GM18519 (cell line): ENCODE measurements at regions not wholly inside any gene's neighbourhood (a gene's known extent, or its start where the extent isn't known, plus 50 kb on each side); places are given as distances from the start of the nearest gene placed in this dataset.

ENCODE experiments used
- ATAC-seq: cut with Tn5 transposase; IDR thresholded peaks from one replicate; pipeline ENCODE4 v1.9.1; 2021; ENCODE audit warnings: mild to moderate bottlenecking, moderate library complexity; ENCODE audit not compliant: unreplicated experiment, low FRiP score

DNA sequence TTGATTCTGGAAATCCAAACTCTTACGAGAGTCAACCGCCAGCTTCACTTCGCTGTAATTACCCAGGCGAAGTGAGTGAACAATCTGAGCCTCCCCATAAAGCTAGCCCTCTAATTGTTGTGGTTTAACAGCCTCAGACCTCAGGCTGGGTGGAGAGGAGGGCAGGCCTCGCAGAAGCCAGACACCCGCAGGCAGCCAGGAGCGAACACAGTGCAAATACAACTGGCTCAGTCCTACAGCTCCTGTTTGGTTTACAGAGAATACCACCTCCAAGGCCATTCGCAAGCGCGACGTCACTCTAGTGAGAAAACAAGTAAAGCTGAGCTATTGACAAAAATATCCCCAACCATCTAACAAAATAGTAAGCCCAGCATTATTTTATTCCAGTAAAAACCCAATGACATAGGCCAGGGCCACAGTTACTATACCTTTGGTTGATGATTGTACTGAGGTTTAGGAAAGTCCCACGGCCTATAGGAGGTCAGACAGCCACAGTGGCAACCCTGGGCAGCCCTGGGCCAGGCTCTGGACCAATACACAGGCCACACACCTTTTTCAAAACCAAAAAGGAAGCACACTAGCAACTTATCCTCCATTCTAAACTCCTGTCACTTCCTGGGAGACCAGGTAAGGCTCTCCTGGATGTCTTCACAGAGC is 163.3 kb downstream of the ETS2 start:
- ATAC-seq = no peak

- no peak for ATAC-seq
Observed at GRCh38 chr21:38965910-38966504, 160.3 kb downstream of the ETS2 start.

DNA sequence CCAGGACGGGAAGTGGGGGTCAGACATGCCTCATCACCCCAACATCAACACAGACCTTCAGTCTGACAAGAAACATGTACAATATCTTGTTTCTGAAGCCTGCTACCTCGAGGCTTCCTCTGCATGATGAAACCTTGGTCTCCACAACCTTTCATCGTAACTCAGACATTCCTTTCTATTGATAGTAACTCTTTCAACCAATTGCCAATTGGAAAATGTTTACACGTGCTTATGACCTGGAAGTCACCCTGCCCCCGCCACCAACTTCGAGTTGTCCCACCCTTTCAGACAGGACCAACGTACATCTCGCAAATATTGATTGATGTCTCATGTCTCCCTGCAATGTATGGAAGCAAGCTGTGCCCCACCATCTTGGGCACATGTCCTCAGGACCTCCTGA is 159.5 kb downstream of the ETS2 start:
- ATAC-seq = no peak

- no peak for ATAC-seq
Observed at GRCh38 chr21:38963006-38963405, 157.3 kb downstream of the ETS2 start.

GRCh38 chr21:38960251-38960650 is 154.5 kb downstream of the ETS2 start:
- no peak for ATAC-seq

DNA sequence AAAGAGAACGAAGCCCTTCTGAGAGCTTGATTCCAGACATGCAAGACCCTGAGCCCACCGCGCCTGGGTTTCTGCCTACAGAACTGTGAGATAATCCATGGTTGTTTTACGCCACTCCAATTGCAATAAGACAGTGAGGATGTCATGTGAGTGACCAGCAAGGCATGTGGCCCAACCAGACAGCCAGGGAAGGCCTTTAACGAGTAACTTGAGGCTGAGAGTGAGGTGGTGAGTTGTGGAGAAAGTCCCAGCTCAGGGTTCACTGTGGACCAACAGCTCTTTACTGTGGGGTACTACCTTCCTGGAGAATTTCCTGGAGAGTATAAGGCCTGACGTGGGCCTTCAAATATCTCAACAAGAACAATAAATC is 153.9 kb downstream of the ETS2 start:
- no peak for ATAC-seq

- ATAC-seq = no peak
Observed at GRCh38 chr21:38958940-38959691, 153.4 kb downstream of the ETS2 start.

DNA sequence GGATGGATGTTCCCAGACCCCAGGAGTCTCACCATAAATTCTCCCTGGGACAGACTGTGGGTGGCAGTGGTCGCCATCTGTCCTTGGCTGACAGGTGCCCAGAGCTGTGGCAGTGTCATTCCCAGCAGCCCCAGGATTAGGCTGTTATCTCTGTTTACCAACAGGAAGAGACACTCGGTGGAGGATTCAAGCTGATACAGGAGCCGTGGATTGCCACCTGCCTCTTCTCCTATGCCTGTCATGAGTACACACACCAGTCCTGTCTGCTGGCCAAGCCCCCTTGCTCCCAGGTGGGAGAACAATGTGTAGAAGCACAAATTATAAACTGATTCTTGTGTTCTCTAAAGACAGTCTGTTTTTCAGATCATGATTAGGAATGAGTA is 152.6 kb downstream of the ETS2 start:
- ATAC-seq = no peak

DNA sequence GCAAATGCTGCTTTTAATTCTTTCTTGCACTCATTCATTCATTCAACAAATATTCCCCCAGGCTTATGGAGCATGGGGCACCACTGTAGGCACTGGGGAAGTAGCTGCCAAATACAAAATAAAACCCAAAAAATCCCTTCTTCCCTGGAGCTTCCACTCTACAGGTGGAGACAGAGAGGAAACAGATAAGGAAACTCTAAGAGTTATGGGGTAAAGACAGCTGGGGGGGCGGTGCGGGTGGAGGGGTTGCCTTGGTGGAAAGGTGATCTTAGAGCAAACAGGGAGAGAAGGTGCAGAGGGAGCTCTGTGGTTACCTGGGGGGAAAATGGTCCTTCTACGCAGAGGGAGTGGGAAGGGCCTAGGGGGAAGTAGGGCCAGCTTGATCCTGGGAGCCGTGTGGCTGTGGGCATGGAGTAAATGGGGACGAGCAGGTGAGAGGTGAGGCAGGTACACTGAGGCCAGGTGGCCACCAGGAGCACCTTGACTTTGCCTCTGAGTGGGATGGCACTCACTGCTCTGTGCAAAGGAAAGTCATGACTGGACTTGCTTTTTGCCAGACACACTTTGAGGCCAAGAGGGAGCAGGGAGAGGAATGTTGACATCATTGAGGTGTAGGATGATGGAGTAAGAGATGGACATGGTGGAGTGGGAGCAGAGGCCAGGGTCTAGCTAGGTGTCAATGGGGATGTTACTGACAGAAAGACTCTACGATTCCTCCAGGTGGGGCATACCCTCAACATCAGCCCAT is 152.0 kb downstream of the ETS2 start:
- no peak for ATAC-seq

GRCh38 chr21:38956856-38957571 is 151.3 kb downstream of the ETS2 start:
- ATAC-seq = no peak

DNA sequence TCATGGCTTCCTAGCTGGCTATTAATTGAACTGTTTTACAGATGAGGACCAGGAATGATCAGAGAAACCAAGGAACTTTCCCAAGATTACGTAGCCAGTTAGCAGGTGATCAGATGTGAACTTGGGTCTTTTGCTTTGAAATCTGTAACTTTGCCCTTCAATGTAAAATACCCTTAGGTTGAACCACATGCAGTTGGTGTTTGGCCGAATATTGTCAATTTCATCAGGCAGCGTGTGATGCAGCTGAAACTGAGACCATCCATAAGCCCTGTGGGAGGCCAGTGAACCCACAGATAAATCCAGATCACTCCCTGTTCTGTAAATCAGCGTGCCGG is 150.8 kb downstream of the ETS2 start:
- ATAC-seq = no peak

DNA sequence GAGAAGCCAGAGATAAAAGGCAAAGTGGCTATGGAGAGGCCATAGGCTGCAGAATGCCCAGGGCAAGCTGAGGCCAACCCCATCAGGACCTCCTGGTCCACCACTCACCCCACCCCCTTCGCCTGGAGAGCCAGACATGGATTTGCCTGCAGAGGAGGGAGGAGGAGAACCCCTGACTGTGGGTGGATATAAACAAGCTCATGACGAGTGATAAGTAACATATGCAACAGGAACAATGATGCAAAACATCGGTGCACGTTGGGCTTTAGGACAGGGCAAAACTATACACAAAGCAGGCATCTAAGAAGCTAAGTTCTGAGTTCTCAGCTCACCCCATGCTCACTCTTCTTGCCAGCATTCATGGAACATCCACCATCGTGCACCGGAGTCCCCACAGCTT is 150.3 kb downstream of the ETS2 start:
- ATAC-seq = no peak

DNA sequence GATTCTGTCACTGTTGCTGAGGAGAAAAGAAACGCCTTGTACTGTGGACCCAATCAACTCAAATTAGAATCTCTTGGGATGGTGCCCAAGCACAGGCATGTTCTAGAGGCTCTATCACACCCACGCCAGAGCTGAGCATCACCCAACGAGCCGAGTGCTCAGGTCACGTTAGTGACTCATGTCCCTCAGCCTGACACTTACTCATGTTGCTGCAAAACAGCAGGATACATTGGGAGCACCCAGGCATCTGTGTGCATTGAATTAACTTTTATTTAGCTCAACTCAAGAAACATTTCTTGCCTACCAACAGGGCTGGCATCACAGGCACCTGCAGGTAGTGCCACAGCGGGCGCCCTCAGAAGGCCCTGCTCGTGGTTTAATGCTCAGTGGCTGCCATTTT is 149.8 kb downstream of the ETS2 start:
- ATAC-seq = no peak

DNA sequence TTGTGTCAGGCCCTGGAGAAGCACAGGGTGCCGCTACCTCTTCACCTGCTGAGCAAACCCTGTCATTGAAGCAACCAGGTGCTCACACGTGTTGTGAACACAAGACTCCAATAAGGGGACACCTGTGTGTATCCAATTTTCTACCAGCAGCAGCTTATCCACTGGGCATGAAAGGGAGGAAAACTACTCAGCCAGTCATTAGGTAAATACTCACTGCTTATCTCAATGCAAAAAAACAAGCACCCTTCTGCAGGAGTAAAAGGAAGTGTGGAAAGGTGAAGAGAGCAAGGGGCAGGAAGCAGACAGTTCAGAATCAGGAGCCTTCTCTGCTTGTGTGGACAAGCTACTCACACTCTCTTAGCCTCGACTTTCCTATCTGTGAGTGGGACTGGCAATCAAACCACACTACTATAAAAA is 148.9 kb downstream of the ETS2 start:
- no peak for ATAC-seq

DNA sequence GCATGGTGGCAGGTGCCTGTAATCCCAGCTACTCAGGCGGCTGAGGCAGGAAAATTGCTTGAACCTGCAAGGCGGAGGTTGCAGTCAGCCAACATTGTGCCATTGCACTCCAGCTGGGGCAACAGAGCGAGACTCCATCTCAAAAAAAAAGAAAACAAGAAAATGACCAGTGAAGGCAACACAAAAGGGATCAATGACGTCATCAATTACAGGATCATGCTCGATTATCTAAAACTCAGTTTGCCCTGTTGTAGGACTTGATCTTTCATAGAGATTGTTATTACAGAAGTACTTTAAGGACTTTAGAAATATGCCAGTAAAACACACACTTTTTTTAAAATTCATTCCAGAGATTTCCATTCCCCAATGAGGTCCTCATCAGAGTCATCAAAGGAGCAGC is 147.8 kb downstream of the ETS2 start:
- no peak for ATAC-seq

GRCh38 chr21:38952890-38953289 is 147.2 kb downstream of the ETS2 start:
- ATAC-seq = no peak

DNA sequence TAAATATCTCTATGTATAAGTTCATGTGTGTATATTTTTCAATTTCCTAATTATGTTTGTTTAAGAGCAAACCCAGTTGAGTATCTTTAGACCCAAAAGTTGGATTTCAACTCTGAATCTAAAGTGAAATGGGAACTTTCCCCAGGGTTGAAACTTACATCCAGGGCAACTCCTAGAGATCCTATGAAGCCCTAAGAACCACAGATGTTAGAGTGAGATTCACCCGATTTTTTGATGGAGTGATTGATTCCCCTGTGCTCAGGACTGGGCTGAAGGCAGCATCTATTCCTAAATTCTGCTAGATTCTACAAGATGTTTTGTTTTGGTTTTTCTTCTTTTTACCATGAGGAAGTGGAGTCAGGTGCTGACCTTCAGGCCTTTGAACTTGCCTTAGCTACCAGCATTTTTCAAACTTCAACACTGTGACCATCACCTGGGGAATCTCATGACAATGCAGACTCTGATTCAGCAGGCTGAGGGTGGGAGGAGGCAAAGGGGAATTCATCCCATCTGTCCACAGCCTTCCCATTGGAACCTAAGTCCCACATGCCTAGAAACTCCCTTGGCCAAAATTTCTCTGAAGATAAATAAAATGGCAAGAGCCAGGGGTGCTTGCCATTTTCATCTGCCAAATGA is 145.5 kb downstream of the ETS2 start:
- ATAC-seq = no peak

DNA sequence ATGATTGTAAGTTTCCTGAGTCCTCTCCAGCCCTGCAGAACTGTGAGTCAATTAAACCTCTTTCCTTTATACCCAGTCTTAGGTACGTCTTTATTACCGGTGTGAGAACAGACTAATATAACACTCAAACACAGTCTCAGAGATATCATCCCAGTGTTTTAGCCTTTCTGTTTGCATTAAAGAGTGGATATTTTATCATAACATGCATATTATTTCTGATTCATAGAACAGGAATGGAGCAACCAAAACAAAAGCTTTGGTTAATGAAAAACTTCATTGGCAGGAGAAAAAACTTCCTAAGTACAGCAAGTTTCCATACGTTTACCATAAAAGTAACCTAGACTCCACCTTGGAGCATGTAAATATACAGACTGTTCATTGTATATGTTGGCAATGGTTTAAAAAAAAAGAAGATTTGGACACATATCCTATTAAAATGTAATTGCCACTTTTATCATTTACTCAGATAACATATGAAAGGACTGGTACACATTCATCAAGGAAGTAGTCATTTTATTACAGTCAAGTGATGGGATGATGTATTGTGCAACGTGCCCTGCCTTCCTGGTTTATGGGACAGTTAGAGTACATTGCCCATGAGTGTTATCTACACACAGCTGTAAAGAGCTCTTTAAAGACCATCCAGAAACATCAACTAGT is 144.8 kb downstream of the ETS2 start:
- ATAC-seq = no peak

DNA sequence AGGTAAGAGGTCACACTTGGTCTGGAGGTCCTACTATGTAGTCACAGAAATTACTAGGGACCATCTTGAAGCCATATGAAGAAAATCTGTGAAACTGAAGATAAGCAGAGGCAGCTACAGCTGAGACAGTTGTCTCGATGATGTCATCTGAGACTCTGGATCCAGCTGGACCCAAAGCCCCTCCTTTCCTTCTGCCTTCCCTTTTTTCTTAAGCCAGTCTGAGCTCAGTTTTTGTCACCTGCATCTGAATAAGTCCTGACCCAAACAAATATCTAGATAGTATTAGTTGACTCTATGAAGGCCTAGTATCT is 143.3 kb downstream of the ETS2 start:
- no peak for ATAC-seq
